CD8-positive, alpha-beta memory T cell (primary cell): ENCODE measurements at regions not wholly inside any gene's neighbourhood (a gene's known extent, or its start where the extent isn't known, plus 50 kb on each side); places are given as distances from the start of the nearest gene placed in this dataset.
A peak's percentile ranks its signal among the peaks of the same experiment; 100 is the strongest.
"Not testable (repeated sequence)": the region's sequence is repeated elsewhere in the genome, so short reads cannot be mapped to it uniquely, and the experiment has no call there.

Source experiments
- CTCF ChIA-PET: fragments of 350-600 bp; sonication (Branson Sonifier 250); formaldehyde crosslinking; loops from one replicate; lab custom pipeline; 2021; ENCODE audit warnings: antibody characterized with exemption; lab: Charles Lee
- POLR2A ChIA-PET: fragments of 350-600 bp; sonication (Branson Sonifier 250); formaldehyde crosslinking; loops from one replicate; lab custom pipeline; 2021; ENCODE audit warnings: antibody characterized with exemption; lab: Charles Lee
- DNase-seq, 5 donors: peaks; one replicate each; pipeline versions ENCODE4 v3.0.0 to v3.0.0-alpha.2; 2020 to 2022; ENCODE audit warnings: mixed read lengths in 1 of 5
- H3K27ac ChIP-seq: one replicate; pipeline ENCODE4 v1.7.0; 2013; ENCODE audit warnings: low read depth, mild to moderate bottlenecking, low read length, moderate library complexity
- H3K27me3 ChIP-seq: 2 replicates; pipeline ENCODE4 v1.7.0; 2013; ENCODE audit warnings: low read length, mild to moderate bottlenecking; ENCODE audit not compliant: insufficient read depth, poor library complexity, severe bottlenecking
- H3K36me3 ChIP-seq: 2 replicates; pipeline ENCODE4 v1.7.0; 2013; ENCODE audit warnings: mild to moderate bottlenecking, low read length, moderate library complexity; ENCODE audit not compliant: insufficient read depth
- H3K4me1 ChIP-seq: 2 replicates; pipeline ENCODE4 v1.7.0; 2013; ENCODE audit warnings: mild to moderate bottlenecking, low read length, moderate library complexity; ENCODE audit not compliant: insufficient read depth
- H3K4me3 ChIP-seq: 2 replicates; pipeline ENCODE4 v1.7.0; 2013; ENCODE audit warnings: mild to moderate bottlenecking, low read length
- H3K9me3 ChIP-seq: 2 replicates; pipeline ENCODE4 v1.7.0; 2013; ENCODE audit warnings: mild to moderate bottlenecking, low read length
- H3K27ac Mint-ChIP-seq, 8 donors: one replicate each; pipeline ENCODE4 v1.8.0; 2020 to 2021; ENCODE audit warnings: mixed read lengths in 8 of 8, mild to moderate bottlenecking in 6 of 8, inconsistent platforms in 3 of 8, moderate library complexity in 3 of 8
- H3K27me3 Mint-ChIP-seq, 2 donors: one replicate each; pipeline ENCODE4 v1.8.0; 2020 to 2021; ENCODE audit warnings: mixed read lengths in 2 of 2, mild to moderate bottlenecking in 1 of 2, moderate library complexity in 1 of 2
- H3K36me3 Mint-ChIP-seq, 3 donors: one replicate each; pipeline ENCODE4 v1.8.0; 2020 to 2021; ENCODE audit warnings: mixed read lengths in 3 of 3, inconsistent platforms in 1 of 3, mild to moderate bottlenecking in 1 of 3
- H3K4me1 Mint-ChIP-seq, 3 donors: one replicate each; pipeline ENCODE4 v1.8.0; 2020 to 2021; ENCODE audit warnings: mixed read lengths in 3 of 3, inconsistent platforms in 1 of 3, mild to moderate bottlenecking in 1 of 3
- H3K4me3 Mint-ChIP-seq, 7 donors: one replicate each; pipeline ENCODE4 v1.8.0; 2020 to 2021; ENCODE audit warnings: mixed read lengths in 7 of 7, mild to moderate bottlenecking in 6 of 7, moderate library complexity in 4 of 7, inconsistent platforms in 2 of 7
- H3K9me3 Mint-ChIP-seq, 5 donors: one replicate each; pipeline ENCODE4 v1.8.0; 2020 to 2022; ENCODE audit warnings: mixed read lengths in 5 of 5, mild to moderate bottlenecking in 3 of 5, moderate library complexity in 2 of 5, inconsistent platforms in 1 of 5

DNA sequence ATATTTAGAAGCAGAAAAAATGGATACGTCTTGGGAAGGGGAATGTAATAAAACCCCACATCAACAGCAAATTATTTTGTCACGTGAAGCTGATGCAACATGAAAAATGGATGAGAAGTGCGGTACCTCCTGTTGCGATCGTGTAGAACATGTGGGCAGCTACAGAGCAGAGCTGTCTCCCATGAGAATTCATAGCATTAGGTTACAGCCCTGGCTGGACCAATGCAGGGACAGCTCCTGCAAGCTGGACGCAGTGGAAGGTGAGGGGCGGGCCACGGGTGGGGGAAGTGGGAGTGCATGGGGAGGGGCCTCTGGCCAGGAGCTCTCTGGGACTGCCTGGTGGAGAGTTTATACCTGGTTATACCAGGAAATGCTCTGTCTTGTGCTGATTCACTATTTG is 120.3 kb downstream of the GATA3 start:
- Histone ChIP-seq H3K9me3 (no peaks in the 10 kb centered on the region), H3K36me3 (no peaks in the 10 kb centered on the region), H3K27me3 (no peaks in the 10 kb centered on the region), H3K27ac (no peak overlapping the region), H3K4me1 (no peaks in the 10 kb centered on the region), H3K4me3 (no peak overlapping the region)
- peaks cover 0 to 2% (median 0%) of the 10 kb centered on the region in 5 donors for H3K9me3 Mint-ChIP-seq
- ChIA-PET CTCF (interaction anchor here (0.8 kb wide), 1 partner anchor 20 kb away, joined by 3 read pairs; no protein-coding TSS in a partner anchor), POLR2A (no interaction called here)
- no peak for DNase-seq
- H3K27ac Mint-ChIP-seq = peak overlapping the region in 1 of 8 donors; percentile 4
- H3K36me3 Mint-ChIP-seq = peaks cover 0 to 8% (median 0%) of the 10 kb centered on the region in 3 donors
- H3K27me3 Mint-ChIP-seq = peaks cover 0 to 8% of the 10 kb centered on the region in 2 donors
- no peak overlapping the region for H3K4me3 Mint-ChIP-seq
- H3K4me1 Mint-ChIP-seq = no peaks in the 10 kb centered on the region

DNA sequence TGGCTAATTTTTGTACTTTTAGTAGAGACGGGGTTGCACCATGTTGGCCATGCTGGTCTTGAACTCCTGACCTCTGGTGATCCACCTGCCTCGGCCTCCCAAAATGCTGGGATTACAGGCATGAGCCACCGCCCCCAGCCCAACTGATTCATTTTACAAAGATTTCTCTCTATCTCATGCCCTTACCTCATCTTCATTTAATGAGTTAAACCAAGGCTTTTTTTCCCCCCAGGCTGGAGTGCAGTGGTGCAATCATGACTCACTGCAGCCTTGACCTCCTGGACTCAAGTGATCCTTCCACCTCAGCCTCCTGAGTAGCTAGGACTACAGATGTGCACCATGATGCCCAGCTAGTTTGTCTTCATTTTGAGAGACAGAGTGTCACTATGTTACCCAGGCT is 123.0 kb downstream of the GATA3 start:
- H3K4me3 Mint-ChIP-seq, DNase-seq, POLR2A ChIA-PET, H3K27me3 ChIP-seq, H3K27ac ChIP-seq, CTCF ChIA-PET, H3K36me3 ChIP-seq, H3K36me3 Mint-ChIP-seq, H3K9me3 ChIP-seq, H3K9me3 Mint-ChIP-seq, H3K4me1 ChIP-seq, H3K4me3 ChIP-seq, H3K27me3 Mint-ChIP-seq: not testable (repeated sequence)
- peaks cover 7 to 12% (median 9%) of the 10 kb centered on the region in 3 donors for H3K4me1 Mint-ChIP-seq
- peak overlapping the region in 1 of 8 donors; percentile 54 for H3K27ac Mint-ChIP-seq

DNA sequence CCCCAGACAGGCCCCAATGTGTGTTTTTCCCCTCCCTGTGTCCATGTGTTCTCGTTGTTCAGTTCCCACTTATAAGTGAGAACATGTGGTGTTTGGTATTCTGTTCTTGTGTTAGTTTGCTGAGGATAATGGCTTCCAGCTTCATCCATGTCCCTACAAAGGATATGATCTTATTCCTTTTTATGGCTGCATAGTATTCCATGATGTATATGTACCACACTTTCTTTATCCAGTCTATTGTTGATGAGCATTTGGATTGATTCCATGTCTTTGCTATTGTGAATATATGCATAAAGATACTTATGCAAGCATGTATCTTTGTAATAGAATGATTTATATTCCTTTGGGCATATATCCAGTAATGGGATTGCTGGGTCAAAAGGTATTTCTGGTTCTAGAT is 125.3 kb downstream of the GATA3 start:
- H3K4me3 ChIP-seq, H3K27ac ChIP-seq, H3K27me3 ChIP-seq, H3K4me3 Mint-ChIP-seq, H3K9me3 Mint-ChIP-seq, H3K9me3 ChIP-seq, H3K36me3 Mint-ChIP-seq, DNase-seq, H3K27me3 Mint-ChIP-seq, POLR2A ChIA-PET, CTCF ChIA-PET, H3K36me3 ChIP-seq: not testable (repeated sequence)
- H3K4me1 Mint-ChIP-seq = peaks cover 24 to 32% (median 29%) of the 10 kb centered on the region in 3 donors
- peaks cover 18% of the 10 kb centered on the region for H3K4me1 ChIP-seq
- H3K27ac Mint-ChIP-seq = peak overlapping the region in 2 of 8 donors; percentile 4 to 24

DNA sequence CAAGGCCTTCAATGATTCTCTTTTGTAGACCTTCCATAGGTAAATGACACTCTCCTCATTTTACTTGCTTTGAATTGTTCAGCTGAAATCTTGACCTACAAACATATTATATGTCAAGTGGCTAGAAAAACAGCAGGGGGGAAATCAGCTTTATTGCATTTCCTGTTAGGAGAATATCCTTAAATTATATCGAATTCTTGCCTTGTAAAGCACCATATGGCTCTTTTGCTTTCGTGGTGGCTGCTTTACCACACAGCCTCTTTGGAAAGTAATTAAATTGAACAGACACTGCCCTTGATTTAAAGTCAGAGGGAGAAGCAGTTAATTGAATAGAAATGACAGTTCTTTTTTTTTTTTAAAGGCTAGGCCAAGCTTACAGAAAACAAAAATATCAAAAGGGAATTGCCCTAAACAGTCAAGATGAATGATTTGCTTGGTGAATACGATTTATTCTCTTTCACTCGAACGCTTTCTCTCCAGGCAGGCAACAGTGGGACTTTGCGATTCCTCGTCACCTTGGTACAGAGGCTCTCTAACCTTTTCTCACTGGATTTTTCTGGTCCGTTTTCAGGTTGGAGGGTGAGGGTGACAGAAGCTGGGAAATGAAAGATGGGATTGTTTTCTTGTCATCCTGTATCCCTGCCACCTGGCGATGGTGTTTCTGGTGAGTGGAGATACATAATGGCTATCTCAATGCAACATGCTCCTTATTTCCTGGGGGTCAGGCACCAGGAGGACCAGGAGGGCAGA is 126.0 kb downstream of the GATA3 start:
- DNase-seq = no peak
- H3K36me3 ChIP-seq = no peaks in the 10 kb centered on the region
- no peaks in the 10 kb centered on the region for H3K27me3 ChIP-seq
- CTCF ChIA-PET = interaction anchor here (1.5 kb wide), 1 partner anchor 128 kb away, joined by 3 read pairs; no protein-coding TSS in a partner anchor
- Mint-ChIP-seq H3K4me1 (peaks cover 26 to 35% (median 31%) of the 10 kb centered on the region in 3 donors), H3K9me3 (no peaks in the 10 kb centered on the region), H3K27me3 (peaks cover 0 to 4% of the 10 kb centered on the region in 2 donors), H3K27ac (peak overlapping the region in 2 of 8 donors; percentile 4 to 23), H3K4me3 (no peak overlapping the region), H3K36me3 (peaks cover 0 to 7% (median 2%) of the 10 kb centered on the region in 3 donors)
- H3K9me3 ChIP-seq = no peaks in the 10 kb centered on the region
- H3K4me3 ChIP-seq = no peak overlapping the region
- H3K4me1 ChIP-seq = peaks cover 18% of the 10 kb centered on the region
- H3K27ac ChIP-seq = no peak overlapping the region
- POLR2A ChIA-PET = no interaction called here

DNA sequence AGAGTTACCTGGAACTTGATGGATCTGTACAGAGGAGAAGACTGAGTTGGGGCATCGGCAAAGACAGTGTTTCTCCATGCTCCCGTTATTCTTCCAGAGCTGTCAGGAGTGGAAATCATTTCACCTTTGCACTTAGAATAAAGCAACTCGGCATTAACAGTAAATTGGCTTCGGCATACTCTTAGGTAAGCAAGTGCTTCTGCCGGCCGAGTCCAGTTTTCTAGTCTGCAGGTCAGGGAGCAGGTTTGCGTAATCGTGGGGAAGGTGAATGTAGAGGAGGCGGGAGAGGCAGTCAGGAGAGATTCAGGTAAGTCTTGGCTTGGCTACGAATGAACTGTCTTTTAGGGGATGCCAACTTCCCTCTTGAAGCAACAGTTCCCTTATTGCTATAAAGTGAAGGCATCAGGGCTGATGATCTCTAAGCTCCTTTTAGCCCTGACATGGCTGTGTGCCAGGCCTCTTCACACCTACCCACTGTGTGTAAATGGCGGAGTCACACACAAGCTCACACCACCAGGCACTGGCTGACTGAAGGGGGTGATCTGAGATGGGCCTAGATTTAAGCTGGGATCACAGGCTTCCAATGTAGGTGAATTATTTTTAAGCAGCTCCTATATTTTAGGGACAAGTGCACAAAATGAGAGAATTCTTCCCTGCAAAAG is 127.1 kb downstream of the GATA3 start:
- no peak overlapping the region for H3K4me3 ChIP-seq
- H3K9me3 ChIP-seq = no peaks in the 10 kb centered on the region
- Mint-ChIP-seq H3K27ac (peak overlapping the region in 7 of 8 donors; percentile 34 to 83 (median 66)), H3K4me1 (peaks cover 26 to 35% (median 31%) of the 10 kb centered on the region in 3 donors), H3K27me3 (peaks cover 0 to 4% of the 10 kb centered on the region in 2 donors), H3K36me3 (peaks cover 0 to 7% (median 2%) of the 10 kb centered on the region in 3 donors), H3K9me3 (no peaks in the 10 kb centered on the region), H3K4me3 (peak overlapping the region in 1 of 7 donors; percentile 48)
- H3K27me3 ChIP-seq = no peaks in the 10 kb centered on the region
- POLR2A ChIA-PET = interaction anchor here (0.6 kb wide), 1 partner anchor 13 kb away, joined by 3 read pairs; no protein-coding TSS in a partner anchor
- peaks cover 18% of the 10 kb centered on the region for H3K4me1 ChIP-seq
- CTCF ChIA-PET = interaction anchor here (1.5 to 1.6 kb wide), 2 partner anchors 129 to 263 kb away, joined by 3 read pairs; no protein-coding TSS in a partner anchor
- no peak for DNase-seq
- H3K27ac ChIP-seq = no peak overlapping the region
- no peaks in the 10 kb centered on the region for H3K36me3 ChIP-seq

DNA sequence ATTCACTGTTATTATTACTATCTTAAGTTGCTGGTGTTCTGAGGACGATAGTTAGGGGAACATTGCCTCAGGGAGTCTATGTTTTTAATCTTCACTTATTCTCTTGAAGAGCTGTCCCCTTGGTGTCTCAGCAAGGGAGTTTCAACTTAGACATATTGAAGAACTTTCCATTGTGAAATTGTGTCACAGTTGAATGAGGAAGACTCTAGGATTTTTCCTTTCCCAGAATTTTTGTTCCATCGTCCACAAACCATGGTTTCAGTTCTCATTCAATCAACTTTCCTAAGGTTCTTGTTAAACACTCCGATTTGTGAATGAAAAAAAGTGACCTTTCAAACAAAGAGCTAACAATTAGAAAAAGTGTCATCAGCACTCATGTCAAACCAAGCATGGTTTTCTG is 128.3 kb downstream of the GATA3 start:
- H3K27ac Mint-ChIP-seq = peak overlapping the region; percentile 67 to 94 (median 88)
- Histone ChIP-seq H3K9me3 (no peaks in the 10 kb centered on the region), H3K36me3 (no peaks in the 10 kb centered on the region), H3K27ac (no peak overlapping the region), H3K27me3 (no peaks in the 10 kb centered on the region), H3K4me1 (peaks cover 18% of the 10 kb centered on the region), H3K4me3 (peak overlapping the region; percentile 3)
- peaks cover 0 to 4% (median 2%) of the 10 kb centered on the region in 3 donors for H3K36me3 Mint-ChIP-seq
- CTCF ChIA-PET = interaction anchor here (1.4 to 1.6 kb wide), 2 partner anchors 13 to 262 kb away, joined by 3 read pairs; no protein-coding TSS in a partner anchor
- POLR2A ChIA-PET = no interaction called here
- H3K4me3 Mint-ChIP-seq = peak overlapping the region in 6 of 7 donors; percentile 3 to 69 (median 45)
- no peaks in the 10 kb centered on the region for H3K9me3 Mint-ChIP-seq
- H3K4me1 Mint-ChIP-seq = peaks cover 26 to 35% (median 31%) of the 10 kb centered on the region in 3 donors
- peaks cover 0 to under 1% of the 10 kb centered on the region in 2 donors for H3K27me3 Mint-ChIP-seq
- DNase-seq = no peak

DNA sequence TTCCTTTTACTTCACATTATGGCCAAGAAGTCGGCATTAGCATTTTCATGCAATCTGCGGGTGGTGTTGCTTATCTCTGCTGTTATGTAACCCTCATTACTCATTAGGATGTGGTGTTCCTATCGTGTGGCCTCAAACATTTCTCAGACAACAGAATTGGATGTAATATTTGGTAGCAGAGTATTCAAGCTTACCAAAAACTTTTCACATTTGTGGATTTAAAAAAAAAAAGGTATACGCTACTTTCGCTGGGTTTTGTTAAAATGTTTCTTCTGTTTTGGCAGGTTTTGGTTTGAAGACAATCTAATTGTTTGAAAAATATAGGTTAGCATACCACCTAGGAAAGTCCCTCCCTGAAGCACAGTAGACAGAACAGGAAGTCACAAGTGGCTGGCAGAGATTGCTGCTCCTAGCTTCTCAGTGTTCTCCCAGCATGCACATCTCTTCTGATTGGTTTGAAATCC is 128.8 kb downstream of the GATA3 start:
- DNase-seq = peak; percentile 23 to 71 (median 52)
- H3K4me3 ChIP-seq = peak overlapping the region; percentile 3
- Mint-ChIP-seq H3K36me3 (peaks cover 0 to 4% (median 2%) of the 10 kb centered on the region in 3 donors), H3K27me3 (peaks cover 0 to 2% of the 10 kb centered on the region in 2 donors), H3K9me3 (no peaks in the 10 kb centered on the region), H3K4me1 (peaks cover 28 to 39% (median 31%) of the 10 kb centered on the region in 3 donors), H3K4me3 (peak overlapping the region; percentile 3 to 69 (median 45)), H3K27ac (peak overlapping the region; percentile 67 to 94 (median 88))
- H3K27me3 ChIP-seq = no peaks in the 10 kb centered on the region
- peak overlapping the region; percentile 20 for H3K27ac ChIP-seq
- peaks cover 18% of the 10 kb centered on the region for H3K4me1 ChIP-seq
- CTCF ChIA-PET = interaction anchor here (1.1 to 1.4 kb wide), 2 partner anchors 14 to 123 kb away, joined by 3 read pairs; no protein-coding TSS in a partner anchor
- H3K36me3 ChIP-seq = no peaks in the 10 kb centered on the region
- POLR2A ChIA-PET = interaction anchor here (0.6 to 0.7 kb wide), 2 partner anchors 364 to 1155 kb away, joined by 5 to 7 read pairs; no protein-coding TSS in a partner anchor
- no peaks in the 10 kb centered on the region for H3K9me3 ChIP-seq
